SK-N-MC (cell line): ENCODE measurements at regions not wholly inside any gene's neighbourhood (a gene's known extent, or its start where the extent isn't known, plus 50 kb on each side); places are given as distances from the start of the nearest gene placed in this dataset.

Experiments used
- EZH2 ChIP-seq: fragments of 200-600 bp; sonication (generic); IDR thresholded peaks from one replicate; pipeline ENCODE4 v1.6.1; 2017; ENCODE audit warnings: antibody characterized with exemption
- POLR2AphosphoS5 ChIP-seq: IDR thresholded peaks from 2 replicates; pipeline ENCODE4 v1.6.1; 2012; ENCODE audit warnings: mild to moderate bottlenecking, low read depth, low read length, borderline replicate concordance

DNA sequence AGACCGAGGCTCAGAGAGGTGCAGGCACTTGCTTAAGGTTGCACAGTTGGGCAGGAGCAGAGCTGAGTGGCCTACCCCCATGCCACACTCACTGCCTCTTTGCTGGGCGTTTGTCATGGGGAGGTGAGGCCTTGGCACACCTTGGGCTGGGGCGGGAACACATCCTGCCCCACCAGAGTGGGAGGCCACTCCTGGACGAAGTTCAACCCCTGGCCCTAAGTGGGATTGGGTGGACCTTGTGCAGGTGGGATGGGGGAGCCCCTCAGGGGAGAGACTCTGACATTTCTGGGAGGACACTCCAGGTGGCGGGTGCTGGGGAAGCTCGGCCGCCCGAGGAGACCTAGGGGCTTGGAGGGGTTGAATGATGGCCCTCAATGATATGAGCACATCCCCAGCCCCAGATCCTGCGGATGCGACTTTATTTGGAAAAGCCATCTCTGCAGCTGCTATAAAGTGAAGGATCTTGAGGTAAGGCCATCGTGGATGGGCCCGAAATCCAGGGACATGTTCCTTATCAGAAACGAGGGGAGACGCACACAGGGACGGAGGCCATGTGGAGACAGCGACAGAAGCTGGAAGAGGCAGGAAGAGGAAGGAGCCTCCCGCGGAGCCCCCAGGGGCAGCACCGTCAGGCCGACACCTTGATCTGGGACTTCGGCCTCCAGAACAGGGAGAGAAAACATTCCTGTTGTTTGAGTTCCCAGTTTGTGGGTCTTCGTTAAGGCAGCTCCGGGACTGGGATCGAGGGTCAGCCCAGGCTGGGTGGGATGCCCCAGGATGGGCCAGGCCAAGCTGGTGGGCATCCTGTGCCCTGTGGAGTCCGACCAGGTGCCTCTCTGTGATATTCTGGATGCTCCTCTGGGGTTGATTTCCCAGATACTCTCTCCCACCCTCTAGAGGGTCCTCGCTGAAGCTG, 111.6 kb upstream of the LRPAP1 start:
- TF ChIP-seq POLR2AphosphoS5 = no peak
- no peak for TF ChIP-seq EZH2
